Loucy (cell line): ENCODE measurements at regions not wholly inside any gene's neighbourhood (a gene's known extent, or its start where the extent isn't known, plus 50 kb on each side); places are given as distances from the start of the nearest gene placed in this dataset.

Experiments used
- EZH2phosphoT487 ChIP-seq: fragments of 200-600 bp; IDR thresholded peaks from 2 replicates; pipeline ENCODE4 v1.6.1; 2018; ENCODE audit warnings: antibody characterized with exemption, mild to moderate bottlenecking, moderate library complexity, borderline replicate concordance
- TF ChIP-seq, protein P1 (sequence below): fragments of 200-600 bp; sonication (generic); conservative IDR thresholded peaks from 2 replicates; pipeline ENCODE4 v1.5.1; 2014; ENCODE audit warnings: mild to moderate bottlenecking, antibody characterized with exemption, low read length

GRCh38 chr14:98462908-98463307 is 809.1 kb downstream of the BCL11B start:
- TF ChIP-seq, protein P1, sequence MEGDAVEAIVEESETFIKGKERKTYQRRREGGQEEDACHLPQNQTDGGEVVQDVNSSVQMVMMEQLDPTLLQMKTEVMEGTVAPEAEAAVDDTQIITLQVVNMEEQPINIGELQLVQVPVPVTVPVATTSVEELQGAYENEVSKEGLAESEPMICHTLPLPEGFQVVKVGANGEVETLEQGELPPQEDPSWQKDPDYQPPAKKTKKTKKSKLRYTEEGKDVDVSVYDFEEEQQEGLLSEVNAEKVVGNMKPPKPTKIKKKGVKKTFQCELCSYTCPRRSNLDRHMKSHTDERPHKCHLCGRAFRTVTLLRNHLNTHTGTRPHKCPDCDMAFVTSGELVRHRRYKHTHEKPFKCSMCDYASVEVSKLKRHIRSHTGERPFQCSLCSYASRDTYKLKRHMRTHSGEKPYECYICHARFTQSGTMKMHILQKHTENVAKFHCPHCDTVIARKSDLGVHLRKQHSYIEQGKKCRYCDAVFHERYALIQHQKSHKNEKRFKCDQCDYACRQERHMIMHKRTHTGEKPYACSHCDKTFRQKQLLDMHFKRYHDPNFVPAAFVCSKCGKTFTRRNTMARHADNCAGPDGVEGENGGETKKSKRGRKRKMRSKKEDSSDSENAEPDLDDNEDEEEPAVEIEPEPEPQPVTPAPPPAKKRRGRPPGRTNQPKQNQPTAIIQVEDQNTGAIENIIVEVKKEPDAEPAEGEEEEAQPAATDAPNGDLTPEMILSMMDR, result no peak
- TF ChIP-seq EZH2phosphoT487, result no peak
